CD4-positive, CD25-positive, alpha-beta regulatory T cell (primary cell): ENCODE measurements at regions not wholly inside any gene's neighbourhood (a gene's known extent, or its start where the extent isn't known, plus 50 kb on each side); places are given as distances from the start of the nearest gene placed in this dataset.

Experiments
- ATAC-seq, 2 donors: fragments of 150-1000 bp; cut with Tn5 transposase; one replicate each; pipeline ENCODE4 v1.10.0; 2021; ENCODE audit warnings: low read depth in 2 of 2, moderate number of reproducible peaks in 2 of 2, moderate library complexity in 1 of 2
- DNase-seq, 3 donors: peaks; one replicate each; pipeline versions ENCODE4 v3.0.0 to v3.0.0-alpha.2; 2012 to 2022; ENCODE audit warnings: mixed read lengths in 1 of 3
- H3K27ac ChIP-seq: one replicate; pipeline ENCODE4 v1.7.0; 2013; ENCODE audit warnings: mild to moderate bottlenecking, low read length; ENCODE audit not compliant: insufficient read depth, poor library complexity, severe bottlenecking
- H3K27me3 ChIP-seq: one replicate; pipeline ENCODE4 v1.7.0; 2013; ENCODE audit warnings: low read length; ENCODE audit not compliant: control insufficient read depth, insufficient read depth
- H3K36me3 ChIP-seq: one replicate; pipeline ENCODE4 v1.7.0; 2013; ENCODE audit warnings: mild to moderate bottlenecking, low read length, moderate library complexity; ENCODE audit not compliant: control insufficient read depth, insufficient read depth
- H3K4me1 ChIP-seq: 2 replicates; pipeline ENCODE4 v1.7.0; 2013; ENCODE audit warnings: mild to moderate bottlenecking, low read length; ENCODE audit not compliant: insufficient read depth, control insufficient read depth, poor library complexity, severe bottlenecking
- H3K4me3 ChIP-seq: one replicate; pipeline ENCODE4 v1.7.0; 2013; ENCODE audit warnings: low read depth, mild to moderate bottlenecking, low read length, moderate library complexity
- H3K9me3 ChIP-seq, 2 experiments: 1 replicate in 1 of 2; 2 replicates in 1 of 2; pipeline ENCODE4 v1.7.0; 2013; ENCODE audit warnings: low read length in 2 of 2, mild to moderate bottlenecking in 1 of 2, moderate library complexity in 1 of 2; ENCODE audit not compliant: control insufficient read depth in 2 of 2
- H3K27ac Mint-ChIP-seq, 3 donors: one replicate each; pipeline ENCODE4 v1.8.0; 2020 to 2022; ENCODE audit warnings: mild to moderate bottlenecking in 3 of 3, mixed read lengths in 3 of 3, moderate library complexity in 2 of 3
- H3K27me3 Mint-ChIP-seq: one replicate; pipeline ENCODE4 v1.8.0; 2022; ENCODE audit warnings: mild to moderate bottlenecking, mixed read lengths
- H3K36me3 Mint-ChIP-seq: one replicate; pipeline ENCODE4 v1.8.0; 2020; ENCODE audit warnings: mixed read lengths
- H3K4me1 Mint-ChIP-seq, 4 donors: one replicate each; pipeline ENCODE4 v1.8.0; 2020 to 2022; ENCODE audit warnings: mixed read lengths in 4 of 4, mild to moderate bottlenecking in 1 of 4
- H3K4me3 Mint-ChIP-seq, 4 donors: one replicate each; pipeline ENCODE4 v1.8.0; 2020 to 2022; ENCODE audit warnings: mild to moderate bottlenecking in 4 of 4, mixed read lengths in 4 of 4, moderate library complexity in 3 of 4
- H3K9me3 Mint-ChIP-seq, 7 donors: one replicate each; pipeline ENCODE4 v1.8.0; 2020 to 2022; ENCODE audit warnings: mixed read lengths in 7 of 7, mild to moderate bottlenecking in 3 of 7, moderate library complexity in 2 of 7

DNA sequence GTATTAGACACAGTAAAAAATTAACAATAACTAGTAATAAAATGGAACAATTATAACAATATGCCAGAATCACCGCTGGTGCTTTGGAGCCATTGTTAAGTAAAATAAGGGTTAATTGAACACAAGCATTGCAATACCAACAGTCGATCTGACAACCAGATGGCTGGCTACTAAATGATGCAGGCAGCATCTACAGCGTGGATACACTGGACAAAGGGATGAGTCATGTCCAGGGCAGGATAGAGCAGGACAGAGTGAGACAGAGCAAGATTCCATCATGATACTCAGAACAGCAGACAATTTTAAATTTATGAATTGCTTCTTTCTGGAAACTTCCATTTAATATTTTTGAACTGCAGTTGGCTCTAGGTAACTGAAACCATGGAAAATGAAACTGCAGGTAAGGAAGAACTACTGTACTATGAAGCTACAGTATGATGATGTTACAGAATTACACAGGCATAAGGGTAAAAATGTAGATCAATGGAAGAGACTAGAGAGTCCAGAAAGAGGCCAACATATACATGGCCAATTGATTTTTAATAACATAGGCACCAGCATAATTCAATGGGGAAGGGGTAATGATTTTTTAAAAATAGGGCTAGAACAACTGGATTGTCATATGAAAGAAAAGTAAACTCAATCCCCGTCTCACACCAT is 168.7 kb downstream of the RRAGC start:
- H3K4me1 ChIP-seq, result no peaks in the 10 kb centered on the region
- no peak overlapping the region for H3K27ac ChIP-seq
- no peak for ATAC-seq
- Mint-ChIP-seq H3K9me3 (peaks cover 0 to 6% (median 0%) of the 10 kb centered on the region in 7 donors), H3K4me3 (no peak overlapping the region), H3K36me3 (no peaks in the 10 kb centered on the region), H3K27ac (no peak overlapping the region), H3K4me1 (no peaks in the 10 kb centered on the region), H3K27me3 (peaks cover 46% of the 10 kb centered on the region)
- no peaks in the 10 kb centered on the region for H3K9me3 ChIP-seq
- no peaks in the 10 kb centered on the region for H3K36me3 ChIP-seq
- no peak overlapping the region for H3K4me3 ChIP-seq
- no peak for DNase-seq
- peaks cover 26% of the 10 kb centered on the region for H3K27me3 ChIP-seq

- Mint-ChIP-seq H3K4me1 (no peaks in the 10 kb centered on the region), H3K4me3 (no peak overlapping the region), H3K36me3 (no peaks in the 10 kb centered on the region), H3K27me3 (peaks cover 35% of the 10 kb centered on the region), H3K27ac (no peak overlapping the region), H3K9me3 (peaks cover 0 to 3% (median 0%) of the 10 kb centered on the region in 7 donors)
- Histone ChIP-seq H3K27me3 (peaks cover 20% of the 10 kb centered on the region), H3K4me1 (no peaks in the 10 kb centered on the region), H3K4me3 (no peak overlapping the region), H3K27ac (no peak overlapping the region), H3K9me3 (no peaks in the 10 kb centered on the region), H3K36me3 (no peaks in the 10 kb centered on the region)
- ATAC-seq (no peak), DNase-seq (no peak)
Observed at GRCh38 chr1:38686927-38687255, 172.7 kb downstream of the RRAGC start.

DNA sequence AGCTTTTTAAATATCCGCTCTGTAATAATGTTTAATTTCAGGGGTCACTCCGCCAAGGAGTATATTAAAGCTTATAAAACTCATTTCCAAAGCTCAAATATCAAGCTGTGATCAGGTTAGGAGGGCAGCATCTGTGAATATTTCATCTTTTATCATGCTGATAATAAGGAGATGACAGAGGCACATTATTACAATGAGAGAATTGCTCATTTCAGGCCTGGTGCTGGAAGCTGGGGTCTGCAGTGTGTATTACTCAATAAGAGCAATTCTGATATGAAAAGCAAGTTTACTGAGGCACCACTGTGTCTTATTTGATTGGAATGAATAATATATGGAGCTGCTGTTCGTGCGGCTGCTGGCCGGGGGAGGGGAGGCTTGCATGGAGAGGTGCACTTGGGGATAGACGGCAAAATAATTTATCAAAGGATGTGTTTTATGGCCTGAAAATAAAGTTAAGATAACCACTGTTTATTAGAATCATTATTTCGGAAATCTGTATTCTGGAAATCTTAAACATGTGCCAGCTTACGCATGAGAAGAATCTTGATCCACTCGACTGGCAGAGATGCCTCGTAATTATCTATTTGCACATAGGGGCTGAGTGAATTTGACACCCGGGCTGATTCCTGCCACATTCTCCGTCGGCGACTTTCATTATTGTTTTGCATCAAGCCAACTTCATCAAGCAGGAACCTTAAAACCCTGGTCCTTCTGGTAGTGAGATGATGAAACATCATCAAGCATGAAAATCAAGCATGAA is 173.2 kb downstream of the RRAGC start:
- Mint-ChIP-seq H3K27me3 (peaks cover 35% of the 10 kb centered on the region), H3K4me3 (no peak overlapping the region), H3K27ac (no peak overlapping the region), H3K36me3 (no peaks in the 10 kb centered on the region), H3K9me3 (peaks cover 0 to 3% (median 0%) of the 10 kb centered on the region in 7 donors), H3K4me1 (no peaks in the 10 kb centered on the region)
- Histone ChIP-seq H3K4me3 (no peak overlapping the region), H3K27me3 (peaks cover 20% of the 10 kb centered on the region), H3K36me3 (no peaks in the 10 kb centered on the region), H3K4me1 (no peaks in the 10 kb centered on the region), H3K27ac (no peak overlapping the region), H3K9me3 (no peaks in the 10 kb centered on the region)
- ATAC-seq (no peak), DNase-seq (no peak)

GRCh38 chr1:38685388-38685787 is 174.2 kb downstream of the RRAGC start:
- H3K4me1 Mint-ChIP-seq, result no peaks in the 10 kb centered on the region
- no peak overlapping the region for H3K27ac Mint-ChIP-seq
- Histone ChIP-seq H3K4me3 (no peak overlapping the region), H3K27ac (no peak overlapping the region), H3K9me3 (no peaks in the 10 kb centered on the region), H3K36me3 (no peaks in the 10 kb centered on the region), H3K4me1 (no peaks in the 10 kb centered on the region), H3K27me3 (peaks cover 15% of the 10 kb centered on the region)
- H3K27me3 Mint-ChIP-seq, result peaks cover 35% of the 10 kb centered on the region
- ATAC-seq, result no peak
- no peaks in the 10 kb centered on the region for H3K9me3 Mint-ChIP-seq
- DNase-seq, result no peak
- H3K4me3 Mint-ChIP-seq, result no peak overlapping the region
- no peaks in the 10 kb centered on the region for H3K36me3 Mint-ChIP-seq

- Histone ChIP-seq H3K4me3 (no peak overlapping the region), H3K36me3 (no peaks in the 10 kb centered on the region), H3K4me1 (no peaks in the 10 kb centered on the region), H3K27ac (no peak overlapping the region), H3K27me3 (peaks cover 3% of the 10 kb centered on the region), H3K9me3 (no peaks in the 10 kb centered on the region)
- no peak for DNase-seq
- no peak for ATAC-seq
- H3K9me3 Mint-ChIP-seq, result no peaks in the 10 kb centered on the region
- H3K4me3 Mint-ChIP-seq, result no peak overlapping the region
- no peaks in the 10 kb centered on the region for H3K36me3 Mint-ChIP-seq
- H3K27ac Mint-ChIP-seq, result no peak overlapping the region
- H3K4me1 Mint-ChIP-seq, result no peaks in the 10 kb centered on the region
- peaks cover under 1% of the 10 kb centered on the region for H3K27me3 Mint-ChIP-seq
Observed at GRCh38 chr1:38680801-38681510, 178.6 kb downstream of the RRAGC start.

DNA sequence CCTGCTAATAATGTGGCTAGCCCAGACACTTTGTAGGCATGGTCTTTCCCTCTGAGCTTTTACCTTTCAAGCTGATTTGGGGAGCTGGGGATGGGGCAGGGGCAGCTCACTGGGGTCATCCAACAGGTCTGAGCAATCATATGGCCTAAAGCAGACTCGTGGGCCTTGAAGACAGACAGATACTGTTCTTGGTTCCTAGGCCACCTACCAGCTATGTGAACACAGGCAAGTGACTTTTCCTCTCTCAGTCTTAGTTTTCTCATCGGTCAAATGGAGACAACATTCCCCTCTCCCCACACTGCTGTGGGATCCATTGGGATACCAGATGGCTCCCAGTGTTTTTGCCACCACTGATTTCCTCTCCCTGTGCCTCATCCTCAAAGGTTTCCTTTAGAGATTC is 181.8 kb downstream of the RRAGC start:
- Histone ChIP-seq H3K27me3 (peaks cover 3% of the 10 kb centered on the region), H3K9me3 (no peaks in the 10 kb centered on the region), H3K27ac (no peak overlapping the region), H3K4me3 (no peak overlapping the region), H3K36me3 (no peaks in the 10 kb centered on the region), H3K4me1 (no peaks in the 10 kb centered on the region)
- Mint-ChIP-seq H3K27ac (no peak overlapping the region), H3K9me3 (peaks cover 0 to 4% (median 0%) of the 10 kb centered on the region in 7 donors), H3K4me1 (no peaks in the 10 kb centered on the region), H3K4me3 (no peak overlapping the region), H3K27me3 (no peaks in the 10 kb centered on the region), H3K36me3 (no peaks in the 10 kb centered on the region)
- no peak for ATAC-seq
- no peak for DNase-seq

DNA sequence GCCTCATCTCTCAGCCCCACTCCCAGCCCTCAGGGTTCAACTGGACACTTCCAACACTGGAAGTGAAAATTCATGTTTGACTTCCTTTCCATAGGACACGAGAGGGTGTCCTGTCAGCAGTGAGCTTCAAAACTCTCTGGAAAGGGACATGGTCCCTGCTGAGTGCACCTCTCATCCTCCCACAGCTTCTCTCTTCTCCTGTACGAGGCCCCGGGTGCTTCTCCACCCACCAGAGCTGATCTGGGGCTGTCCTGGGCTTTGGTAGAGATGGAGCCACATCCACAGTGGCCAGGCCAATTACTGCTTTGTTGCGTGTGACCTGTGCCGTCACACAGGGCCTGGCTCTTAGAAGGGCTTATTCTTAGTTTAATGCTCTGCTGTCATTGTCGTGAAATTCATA is 182.3 kb downstream of the RRAGC start:
- no peaks in the 10 kb centered on the region for H3K9me3 ChIP-seq
- no peaks in the 10 kb centered on the region for H3K36me3 ChIP-seq
- no peak for ATAC-seq
- H3K27me3 Mint-ChIP-seq, result no peaks in the 10 kb centered on the region
- H3K4me3 ChIP-seq, result no peak overlapping the region
- no peak overlapping the region for H3K4me3 Mint-ChIP-seq
- no peak for DNase-seq
- H3K27ac Mint-ChIP-seq, result no peak overlapping the region
- H3K27me3 ChIP-seq, result no peaks in the 10 kb centered on the region
- H3K4me1 ChIP-seq, result no peaks in the 10 kb centered on the region
- no peak overlapping the region for H3K27ac ChIP-seq
- H3K9me3 Mint-ChIP-seq, result peaks cover 0 to 4% (median 0%) of the 10 kb centered on the region in 7 donors
- no peaks in the 10 kb centered on the region for H3K4me1 Mint-ChIP-seq
- no peaks in the 10 kb centered on the region for H3K36me3 Mint-ChIP-seq
